B cell (primary cell): ENCODE measurements at regions not wholly inside any gene's neighbourhood (a gene's known extent, or its start where the extent isn't known, plus 50 kb on each side); places are given as distances from the start of the nearest gene placed in this dataset.

Experiments
- CTCF ChIP-seq: fragments of 200-600 bp; IDR thresholded peaks from one replicate; pipeline ENCODE4 v1.8.0; 2022; ENCODE audit warnings: antibody characterized with exemption, mild to moderate bottlenecking
- EZH2 ChIP-seq: IDR thresholded peaks from 2 replicates; pipeline ENCODE4 v1.6.1; 2012; ENCODE audit warnings: borderline replicate concordance, low read depth, mild to moderate bottlenecking, moderate library complexity, low read length; ENCODE audit not compliant: insufficient read depth, poor library complexity, severe bottlenecking

DNA sequence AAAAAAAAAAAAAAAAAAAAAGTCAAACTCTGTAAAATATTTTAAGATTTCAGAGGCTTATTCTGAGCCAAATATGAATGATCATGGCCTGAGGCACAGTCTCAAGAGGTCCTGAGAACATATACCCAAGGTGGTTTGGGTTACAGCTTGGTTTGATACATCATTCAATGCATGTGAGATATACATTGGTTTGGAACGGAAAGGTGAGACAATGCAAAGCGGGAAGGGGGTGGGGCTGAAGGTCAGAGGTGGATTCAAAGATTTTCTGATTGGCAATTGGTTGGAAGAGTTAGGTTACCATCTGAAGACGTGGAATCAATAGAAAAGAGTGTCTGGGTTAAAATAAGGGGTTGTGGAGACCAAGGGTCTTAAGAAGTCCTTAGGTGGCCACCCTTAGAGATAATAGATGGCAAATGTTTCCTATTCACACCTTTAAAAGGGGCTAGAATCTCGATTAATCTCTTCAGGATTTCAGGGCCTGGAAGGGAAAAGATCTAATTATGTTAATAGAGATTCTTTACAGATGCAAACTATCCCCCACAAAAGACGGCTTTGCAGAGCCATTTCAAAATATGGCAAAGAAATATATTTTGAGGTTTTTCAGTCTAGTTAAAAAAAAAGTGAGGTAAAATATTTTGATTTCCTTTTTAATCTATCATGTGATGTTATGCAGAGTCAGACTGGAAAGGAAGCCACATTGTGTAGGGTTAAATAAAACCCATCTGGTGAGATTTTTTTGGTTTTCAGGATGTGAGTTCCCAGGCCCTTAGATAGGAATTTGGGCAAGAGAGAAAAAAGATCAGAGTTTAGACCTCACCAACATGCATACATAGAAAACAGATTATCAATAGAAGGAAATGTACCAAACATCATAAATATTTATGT lies 173.8 kb upstream of the CNOT2 start:
- TF ChIP-seq CTCF (no peak), EZH2 (no peak)
